GM12875 (cell line): ENCODE measurements at regions not wholly inside any gene's neighbourhood (a gene's known extent, or its start where the extent isn't known, plus 50 kb on each side); places are given as distances from the start of the nearest gene placed in this dataset.
"Not testable (repeated sequence)": the region's sequence is repeated elsewhere in the genome, so short reads cannot be mapped to it uniquely, and the experiment has no call there.

Experiments
- H3K4me3 ChIP-seq: one replicate; pipeline ENCODE4 v1.5.1; 2011; ENCODE audit warnings: low read depth, low read length, control low read depth
- CTCF ChIP-seq: IDR thresholded peaks from 2 replicates; pipeline ENCODE4 v1.5.1; 2011; ENCODE audit warnings: low read depth, mild to moderate bottlenecking, control low read depth, inconsistent platforms, low read length, moderate library complexity, borderline replicate concordance; ENCODE audit not compliant: insufficient read depth

- no peak for TF ChIP-seq CTCF
- no peak overlapping the region for H3K4me3 ChIP-seq
Measured at GRCh38 chr2:582792-583528, 94.2 kb downstream of the TMEM18 start.

GRCh38 chr2:582289-582688 lies 94.9 kb downstream of the TMEM18 start:
- H3K4me3 ChIP-seq: not testable (repeated sequence)

GRCh38 chr2:579961-580360 lies 97.2 kb downstream of the TMEM18 start:
- no peak for TF ChIP-seq CTCF
- H3K4me3 ChIP-seq: no peak overlapping the region

GRCh38 chr2:579351-579886 lies 97.8 kb downstream of the TMEM18 start:
- no peak for TF ChIP-seq CTCF
- no peak overlapping the region for H3K4me3 ChIP-seq

- no peak overlapping the region for H3K4me3 ChIP-seq
- no peak for TF ChIP-seq CTCF
Measured at GRCh38 chr2:576292-576691, 100.9 kb downstream of the TMEM18 start.

- TF ChIP-seq CTCF: no peak
Measured at GRCh38 chr2:575727-576236, 101.4 kb downstream of the TMEM18 start.

GRCh38 chr2:575030-575726 lies 102.0 kb downstream of the TMEM18 start:
- no peak for TF ChIP-seq CTCF

More at GRCh38 chr2:575727-576236, 101.4 kb downstream of the TMEM18 start:
- no peak overlapping the region for H3K4me3 ChIP-seq

More at GRCh38 chr2:575030-575726, 102.0 kb downstream of the TMEM18 start:
- no peak overlapping the region for H3K4me3 ChIP-seq
